Amniotic stem cell (primary cell): ENCODE measurements at regions not wholly inside any gene's neighbourhood (a gene's known extent, or its start where the extent isn't known, plus 50 kb on each side); places are given as distances from the start of the nearest gene placed in this dataset.

ENCODE experiments used
- DNase-seq: peaks from one replicate; lab custom pipeline; 2025; lab: John Stamatoyannopoulos, UW

DNA sequence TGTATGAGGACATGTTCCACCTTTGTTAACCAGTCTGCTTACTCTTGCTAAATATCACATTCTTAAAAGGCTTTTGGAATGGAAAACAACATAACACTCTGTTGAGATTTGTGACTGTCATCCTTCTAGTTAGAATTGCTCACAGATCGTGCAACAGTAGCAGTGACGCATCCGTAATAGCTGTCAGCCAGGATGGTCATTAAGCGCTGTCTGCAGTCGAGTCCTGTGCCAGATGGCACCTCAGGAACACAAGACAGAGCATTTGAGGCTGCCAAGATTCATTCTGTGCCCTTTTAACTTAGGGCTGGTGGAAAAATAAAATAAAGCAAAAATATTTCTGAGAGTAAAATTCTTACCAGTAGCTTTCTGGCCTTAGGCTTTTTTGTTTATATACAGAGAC, 348.6 kb downstream of the ANKRD7 start:
- DNase-seq = no peak

DNA sequence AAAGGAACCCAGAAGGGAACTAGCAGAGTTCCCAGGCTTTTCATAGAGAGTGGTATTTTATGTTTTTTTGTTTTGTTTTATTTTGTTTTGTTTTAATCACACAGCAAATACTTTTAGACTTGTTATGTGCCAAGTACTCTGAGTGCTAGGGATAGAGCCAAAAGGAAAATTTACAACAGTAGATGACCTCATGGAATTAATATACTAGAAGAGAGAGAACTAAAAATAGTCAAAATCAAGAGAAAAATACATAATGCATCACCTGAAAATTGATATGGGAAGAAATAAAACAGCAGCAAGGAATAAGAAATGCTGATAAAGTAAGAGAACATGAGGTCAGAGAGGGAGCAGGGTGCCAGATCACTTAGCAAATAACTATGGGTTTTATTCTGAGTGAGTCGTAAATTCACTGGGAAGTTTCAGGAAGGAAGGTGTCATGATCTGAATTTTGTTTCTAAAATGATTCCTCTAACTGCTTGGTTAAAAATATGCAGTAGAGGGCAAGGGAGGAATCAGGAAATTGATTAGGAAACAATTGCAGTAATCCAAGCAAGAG, 351.0 kb downstream of the ANKRD7 start:
- DNase-seq = no peak

DNA sequence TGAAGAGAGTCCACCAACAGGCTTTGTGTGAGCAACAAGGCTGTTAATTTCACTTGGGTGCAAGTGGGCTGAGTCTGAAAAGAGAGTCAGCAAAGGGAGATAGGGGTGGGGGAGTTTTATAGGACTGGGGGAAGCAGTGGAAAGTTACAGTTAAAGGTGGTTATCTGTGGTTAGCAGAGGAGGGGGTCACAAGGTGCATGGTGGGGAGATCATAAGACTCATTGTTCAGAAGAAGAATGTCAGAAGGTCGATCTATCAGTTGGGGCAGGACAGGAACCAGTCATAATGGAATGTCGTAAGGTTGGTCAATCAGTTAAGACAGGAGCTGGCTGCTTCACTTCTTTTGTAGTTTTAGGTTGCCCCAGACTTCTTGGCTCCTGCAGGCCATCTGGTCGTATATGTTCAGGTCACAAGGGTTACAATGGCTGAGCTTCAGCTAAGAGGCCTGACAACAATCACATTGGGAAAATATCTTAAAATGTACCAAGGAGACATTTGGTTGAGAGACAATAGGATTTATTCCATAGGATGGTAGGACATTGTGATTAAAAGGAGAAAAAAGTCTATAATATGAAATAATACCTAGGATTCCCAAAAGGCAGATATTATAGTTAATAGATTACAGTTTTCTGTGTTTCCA, 356.4 kb downstream of the ANKRD7 start:
- no peak for DNase-seq

DNA sequence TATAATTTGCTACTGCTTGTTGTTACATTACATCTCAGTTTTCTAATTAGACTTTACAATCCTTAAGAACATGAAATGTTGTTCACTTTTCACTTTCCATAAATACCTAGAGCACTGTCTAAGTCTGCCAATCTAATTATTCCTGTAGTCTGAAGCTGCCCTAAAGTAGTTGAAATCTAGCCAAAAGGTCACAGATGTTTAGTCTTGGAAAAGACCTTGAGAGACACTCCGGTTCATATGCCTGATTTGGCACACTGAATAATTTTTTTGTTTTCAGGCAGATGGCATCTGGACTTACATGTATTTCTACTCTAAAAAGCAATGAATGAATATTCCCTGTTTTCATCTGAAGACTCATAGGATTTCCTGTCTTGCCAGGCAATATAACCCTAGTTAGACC, 359.1 kb downstream of the ANKRD7 start:
- DNase-seq = no peak

DNA sequence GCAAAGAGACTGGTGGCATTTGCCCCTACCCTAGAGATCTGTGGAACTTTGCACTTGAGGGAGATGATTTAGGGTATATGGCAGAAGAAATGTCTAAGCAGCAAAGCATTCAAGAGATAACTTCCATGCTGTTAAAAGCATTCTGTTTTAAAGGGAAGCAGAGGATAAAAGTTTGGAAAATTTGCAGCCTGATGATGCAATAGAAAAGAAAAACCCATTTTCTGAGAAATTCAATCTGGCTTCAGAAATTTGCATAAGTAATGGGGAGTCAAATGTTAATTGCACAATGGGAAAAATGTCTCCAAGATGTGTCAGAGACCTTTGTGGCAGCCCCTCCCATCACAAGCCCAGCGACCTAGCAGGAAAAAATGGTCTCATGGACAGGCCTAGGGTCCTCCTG, 361.7 kb downstream of the ANKRD7 start:
- DNase-seq = no peak

DNA sequence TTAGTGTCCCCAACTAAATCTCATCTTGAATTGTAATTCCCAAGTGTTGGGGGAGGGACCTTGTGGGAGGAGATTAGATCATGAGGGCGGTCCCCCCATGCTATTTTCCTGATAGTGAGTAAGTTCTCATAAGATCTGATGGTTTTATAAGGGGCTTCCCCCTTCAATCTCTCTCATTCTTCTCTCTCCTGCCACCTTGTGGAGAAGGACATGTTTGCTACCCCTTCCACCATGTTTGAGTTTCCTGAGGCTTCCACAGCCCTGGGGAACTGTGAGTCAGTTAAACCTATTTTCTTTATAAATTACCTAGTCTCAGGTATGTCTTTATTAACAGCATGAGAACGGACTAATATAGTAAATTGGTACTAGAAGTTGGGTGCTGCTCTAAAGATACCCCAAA, 365.6 kb downstream of the ANKRD7 start:
- DNase-seq = no peak

DNA sequence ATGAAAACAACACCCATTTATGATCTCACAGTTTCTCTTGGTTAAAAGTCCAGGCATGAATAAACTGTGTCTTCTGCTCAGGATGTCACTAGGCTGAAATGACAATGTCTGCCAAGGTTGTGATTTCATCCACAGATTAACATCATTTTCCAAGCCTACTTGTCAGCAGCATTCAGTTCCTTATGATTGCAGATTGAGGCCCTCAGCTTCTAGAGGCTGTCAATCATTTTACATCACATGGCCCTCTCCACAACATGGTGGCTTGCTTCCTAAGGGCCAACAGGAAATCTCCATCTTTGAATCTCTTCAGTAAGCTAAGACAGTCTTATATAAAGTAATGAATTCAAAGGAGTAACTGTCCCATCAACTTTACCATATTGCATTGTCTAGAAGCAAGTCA, 377.6 kb downstream of the ANKRD7 start:
- DNase-seq = no peak

DNA sequence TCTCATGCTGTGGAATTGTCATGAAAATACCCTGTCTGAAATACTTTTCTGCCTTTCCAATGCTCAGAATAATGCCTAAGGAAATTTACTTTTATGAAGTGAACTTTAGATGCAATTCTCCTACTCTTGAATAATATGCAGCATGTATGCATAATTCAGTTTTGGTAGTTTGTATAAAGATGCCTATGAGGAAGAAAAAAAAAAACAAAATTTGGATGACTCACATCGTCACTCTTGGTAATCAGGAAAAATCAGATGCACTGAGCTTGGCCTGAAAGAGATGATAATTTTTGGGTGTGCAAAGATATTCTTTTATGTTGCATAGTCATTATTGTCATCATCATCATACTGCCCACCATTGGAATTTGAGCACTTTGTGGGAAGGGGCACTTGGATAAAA, 382.1 kb downstream of the ANKRD7 start:
- no peak for DNase-seq

DNA sequence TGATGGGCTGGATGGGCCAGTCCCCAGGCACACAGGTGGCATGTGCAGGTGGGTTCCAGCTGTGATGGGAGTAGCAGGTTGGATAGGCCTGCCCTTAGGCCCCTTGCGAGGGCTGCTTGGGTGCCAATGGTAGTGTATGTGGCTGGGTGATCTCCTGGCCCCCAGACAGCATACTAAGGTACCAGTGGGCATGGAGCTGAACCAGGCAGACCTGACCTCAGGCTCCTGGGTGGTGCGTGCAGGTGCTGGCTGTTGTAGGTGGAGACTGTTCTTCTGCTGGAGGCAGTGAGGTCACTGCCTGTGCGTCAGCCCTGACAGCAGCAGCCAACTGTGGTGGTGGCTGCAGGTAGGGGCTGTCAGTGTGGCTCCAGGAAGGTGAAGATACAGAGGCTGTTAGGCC, 384.7 kb downstream of the ANKRD7 start:
- DNase-seq = no peak

DNA sequence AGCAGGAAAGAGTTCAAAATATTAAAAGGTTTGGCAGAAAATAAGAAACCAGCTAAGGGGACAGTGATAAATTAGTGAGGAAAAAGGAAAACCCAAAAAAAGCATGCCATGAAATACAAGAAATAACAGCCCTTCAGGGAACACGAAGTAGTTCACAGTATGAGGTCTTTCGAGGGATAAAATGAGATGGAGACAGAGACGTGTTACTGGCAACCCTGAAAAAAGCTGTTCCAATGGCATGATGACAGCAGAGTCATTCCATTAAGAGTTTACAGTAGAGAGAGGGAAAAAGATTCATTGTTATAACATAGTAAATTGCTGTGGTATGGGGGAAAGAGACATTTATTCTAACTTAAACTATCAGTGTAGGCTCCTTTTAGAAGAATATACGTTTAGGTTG, 391.2 kb downstream of the ANKRD7 start:
- no peak for DNase-seq

DNA sequence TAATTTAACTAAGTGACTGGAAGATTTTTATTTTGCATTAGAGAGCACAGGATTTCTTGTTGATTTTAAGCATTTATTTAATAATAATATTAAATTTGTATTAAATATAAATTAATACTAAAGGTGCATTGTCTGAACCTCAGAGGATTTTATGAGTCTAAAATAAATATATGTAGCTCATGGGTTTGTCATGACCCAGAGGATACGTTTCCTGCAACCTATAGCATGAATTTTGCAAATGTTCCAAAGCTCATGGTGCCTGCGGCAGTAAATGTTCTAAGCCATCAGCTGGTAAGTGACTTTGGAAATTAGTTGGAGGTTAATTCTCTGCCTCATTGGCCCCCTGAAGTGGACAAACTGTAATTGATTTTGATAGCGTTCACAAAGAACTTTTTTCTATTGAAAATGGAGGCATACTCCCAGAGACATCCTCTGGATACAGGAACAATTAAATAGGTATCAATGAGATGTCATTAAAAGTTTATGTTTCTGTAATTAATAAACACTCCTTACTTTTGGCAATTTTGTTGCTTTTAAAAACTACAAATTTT, 397.4 kb downstream of the ANKRD7 start:
- no peak for DNase-seq

DNA sequence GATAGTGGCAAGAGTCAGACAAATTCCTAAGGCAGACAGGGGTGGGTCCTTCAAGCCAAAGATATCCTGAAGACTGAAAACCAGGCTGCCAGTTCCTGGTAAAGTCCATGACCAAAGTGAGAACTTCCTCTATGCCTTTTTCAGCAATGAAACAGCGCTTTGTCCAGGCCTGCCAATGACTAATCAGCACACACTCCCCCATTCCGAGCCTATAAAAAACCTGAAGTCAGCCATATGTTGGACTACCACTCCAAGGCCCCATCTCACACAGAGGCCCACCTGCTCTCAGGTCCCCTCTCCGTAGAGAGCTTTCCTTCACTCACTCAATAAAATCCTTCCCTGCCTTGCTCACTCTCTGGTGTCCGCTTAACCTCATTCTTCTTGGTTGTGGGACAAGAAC, 402.2 kb downstream of the ANKRD7 start:
- no peak for DNase-seq

DNA sequence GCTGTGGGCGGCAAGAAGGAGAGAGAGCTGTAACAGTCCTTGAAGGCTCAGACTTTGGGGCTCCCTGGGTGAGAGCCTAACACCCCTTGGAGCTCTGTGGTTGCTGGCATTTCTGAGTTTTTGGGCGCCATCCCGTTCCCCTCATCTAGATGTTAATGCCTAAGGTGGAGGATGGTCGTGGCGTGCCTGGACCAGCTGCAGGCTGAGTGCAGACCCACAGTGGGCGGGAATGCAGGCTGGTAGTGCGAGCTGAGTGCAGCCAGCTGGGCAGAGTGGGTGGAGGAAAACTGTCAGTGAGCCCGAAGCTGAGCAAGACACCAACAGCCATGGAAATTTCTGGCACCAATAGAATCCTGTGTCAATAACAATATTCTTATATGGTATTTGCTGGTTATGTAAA, 403.0 kb downstream of the ANKRD7 start:
- DNase-seq = no peak

DNA sequence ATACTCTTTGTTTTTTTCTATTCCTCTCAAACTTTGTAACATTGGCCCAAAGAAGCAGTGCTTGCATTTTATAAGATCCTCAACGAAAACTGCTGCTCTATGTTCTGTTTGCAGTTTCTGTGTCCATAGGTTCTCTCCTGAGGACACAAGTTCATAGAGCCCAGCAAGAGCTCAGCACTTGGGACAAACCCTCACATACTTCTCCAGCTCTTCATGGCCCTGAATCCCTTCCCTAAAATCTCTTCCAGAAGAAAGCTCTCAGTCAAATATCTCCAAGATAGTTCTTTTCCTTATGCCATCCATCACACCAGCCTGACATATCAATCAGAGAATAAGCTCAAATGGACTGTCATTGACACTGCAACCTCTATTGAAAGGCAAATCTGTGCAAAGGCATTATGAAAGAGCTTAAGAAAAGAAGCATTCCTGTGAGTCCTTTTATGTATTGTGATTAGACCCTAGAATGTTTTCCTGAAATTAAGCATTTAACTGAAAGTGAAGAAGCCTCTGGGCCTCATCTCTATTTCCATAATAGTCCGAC, 405.5 kb downstream of the ANKRD7 start:
- DNase-seq = no peak

DNA sequence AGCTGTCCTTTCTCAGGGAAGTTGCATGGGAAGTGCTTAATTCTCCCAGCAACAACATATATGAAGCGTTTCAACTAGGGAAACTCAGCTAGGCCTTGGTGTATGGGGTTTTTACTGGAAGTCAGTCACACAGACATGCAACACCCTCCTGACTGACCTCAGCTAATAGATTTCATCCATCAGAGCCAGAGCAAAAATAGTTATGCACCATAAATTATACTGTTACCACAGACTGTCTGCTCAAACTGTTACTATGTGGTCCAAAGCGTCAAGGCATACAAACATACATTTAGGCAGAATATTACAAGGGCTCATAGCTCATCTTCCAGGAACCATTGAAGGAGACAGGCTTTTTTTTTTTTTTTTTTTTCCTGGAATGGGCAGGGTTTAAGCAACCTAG, 417.9 kb downstream of the ANKRD7 start:
- no peak for DNase-seq

DNA sequence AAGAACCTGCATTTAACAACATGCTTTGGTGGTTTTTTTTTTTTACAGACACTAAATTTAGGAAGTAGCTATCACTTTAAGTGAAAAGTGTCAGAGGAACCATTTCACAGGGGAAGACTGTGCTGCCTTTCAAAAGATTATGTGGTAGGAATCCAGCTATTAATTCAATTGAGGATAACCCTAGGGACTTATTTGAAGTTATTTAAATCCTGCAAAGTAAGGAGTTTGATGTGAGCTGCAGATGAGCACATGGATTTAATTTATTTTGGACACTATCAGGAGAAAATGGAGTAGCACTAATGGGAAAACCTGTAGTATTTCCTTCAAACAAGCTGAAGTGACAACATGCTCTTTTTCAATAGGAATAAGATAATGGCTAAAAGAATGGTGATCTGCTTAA, 419.8 kb downstream of the ANKRD7 start:
- DNase-seq = no peak

DNA sequence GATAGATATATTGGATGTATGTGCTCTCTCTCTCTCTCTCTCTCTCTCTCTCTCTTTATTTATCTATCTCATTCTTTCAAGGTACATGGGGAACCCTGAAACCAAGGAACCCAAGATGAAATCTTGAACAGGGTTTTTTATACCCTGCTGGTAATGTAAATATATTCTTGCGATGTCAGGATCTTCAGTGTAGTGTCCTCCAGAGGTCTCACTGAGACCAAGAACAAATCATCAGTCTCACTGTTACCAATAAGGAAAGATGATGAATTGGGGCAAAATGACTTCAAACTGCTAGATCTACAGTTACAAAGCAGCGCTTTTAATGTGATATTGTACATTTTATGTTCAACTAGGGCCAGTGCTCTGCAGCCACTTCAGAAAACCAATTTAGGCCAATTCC, 423.5 kb downstream of the ANKRD7 start:
- DNase-seq = no peak

DNA sequence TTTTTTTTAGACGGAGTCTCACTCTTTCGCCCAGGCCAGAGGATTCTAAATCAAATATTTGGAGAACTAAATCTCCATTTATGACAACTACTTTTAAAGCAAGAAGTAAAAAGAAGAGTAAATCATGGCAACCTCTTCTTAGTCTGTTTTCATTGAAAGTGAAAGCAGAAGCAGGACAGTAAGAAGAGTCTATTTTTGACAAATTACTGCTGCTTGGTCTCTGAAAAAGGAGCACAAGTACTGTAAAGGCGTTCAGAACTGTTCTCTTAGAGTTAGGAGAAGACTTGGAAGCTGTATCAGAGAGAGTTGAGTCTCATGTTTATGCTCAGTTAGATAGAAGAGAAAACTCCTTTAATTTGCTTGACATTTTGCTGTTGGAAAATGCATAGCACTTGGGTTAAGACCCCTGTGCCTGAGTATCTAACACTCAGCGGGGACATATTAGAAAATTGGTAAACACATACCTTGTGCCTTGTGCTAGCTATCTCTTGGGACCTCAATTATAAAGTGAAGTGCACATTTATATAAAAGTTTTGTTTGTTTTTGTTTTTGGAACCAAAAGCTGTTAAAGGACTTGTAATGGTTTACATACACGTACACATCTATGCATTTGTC, 433.0 kb downstream of the ANKRD7 start:
- no peak for DNase-seq

DNA sequence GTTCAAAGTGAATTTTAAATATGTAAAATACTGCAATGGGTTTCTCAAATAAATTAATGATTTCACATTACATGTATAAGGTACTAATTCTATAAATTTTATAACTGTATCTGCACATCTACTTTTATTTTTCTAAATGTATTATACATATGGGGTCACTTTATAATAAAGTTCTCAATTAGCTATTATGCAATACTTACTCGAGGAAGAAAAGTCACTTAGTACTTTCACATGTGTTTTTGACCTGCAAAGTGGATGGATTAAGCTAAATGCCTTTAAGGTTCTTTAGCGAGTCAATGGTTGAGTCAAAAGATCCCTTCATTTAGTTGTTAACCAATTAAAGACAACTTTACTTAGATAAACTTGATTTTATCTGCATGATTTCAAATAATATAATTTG, 437.8 kb downstream of the ANKRD7 start:
- no peak for DNase-seq

DNA sequence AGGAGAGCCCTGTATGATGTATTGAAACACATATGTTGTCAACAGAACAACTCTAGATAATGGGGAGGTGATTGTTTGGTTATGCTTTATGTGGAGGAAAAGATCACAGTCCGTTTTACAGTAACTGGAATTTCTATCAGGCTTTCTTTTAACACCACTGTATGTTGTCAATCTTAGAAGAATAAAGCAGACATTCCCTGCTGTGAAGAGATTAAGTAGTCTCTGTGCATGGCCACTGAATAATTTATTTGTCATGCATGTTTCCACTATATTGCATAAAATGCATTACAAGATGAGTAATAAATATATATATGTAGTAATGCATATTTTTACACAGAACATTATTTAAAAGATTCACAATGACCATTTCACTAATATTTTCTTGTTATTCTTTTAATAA, 440.0 kb downstream of the ANKRD7 start:
- no peak for DNase-seq

DNA sequence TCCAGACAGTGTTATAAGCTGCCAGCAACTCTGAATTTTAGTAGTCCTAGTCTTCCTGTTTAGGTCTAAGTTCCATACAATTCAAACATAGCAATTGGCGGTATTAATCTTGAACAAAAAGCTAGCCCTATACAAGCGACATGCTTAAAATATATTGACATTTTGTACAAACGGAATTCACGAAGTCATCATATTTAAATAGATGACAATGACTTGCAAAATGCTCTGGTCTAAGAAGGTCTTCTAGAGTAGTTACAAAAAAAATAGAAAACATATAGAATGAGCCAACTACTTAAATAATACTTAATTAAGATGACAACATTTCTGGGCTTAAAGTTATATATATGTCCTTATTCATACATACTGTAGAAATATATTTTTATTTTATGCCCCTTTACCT, 446.6 kb downstream of the ANKRD7 start:
- no peak for DNase-seq

DNA sequence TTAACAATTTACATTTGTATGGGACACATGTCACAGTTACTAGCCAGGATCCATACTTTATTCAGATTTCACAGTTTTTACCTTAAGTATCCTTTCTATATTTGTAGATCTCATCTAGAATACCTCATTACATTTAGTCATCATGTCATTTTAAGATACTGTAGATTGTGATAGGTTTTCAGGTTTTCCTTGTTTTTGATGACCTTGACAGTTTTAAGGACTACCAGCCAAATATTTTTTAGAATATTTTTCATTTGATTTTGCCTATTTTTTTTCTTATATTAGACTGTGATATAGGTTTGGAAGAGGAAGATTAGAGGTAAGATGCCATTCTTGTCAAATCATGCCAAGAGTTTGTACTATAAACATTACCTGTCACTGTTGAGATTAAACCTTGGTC, 460.3 kb downstream of the ANKRD7 start:
- no peak for DNase-seq

DNA sequence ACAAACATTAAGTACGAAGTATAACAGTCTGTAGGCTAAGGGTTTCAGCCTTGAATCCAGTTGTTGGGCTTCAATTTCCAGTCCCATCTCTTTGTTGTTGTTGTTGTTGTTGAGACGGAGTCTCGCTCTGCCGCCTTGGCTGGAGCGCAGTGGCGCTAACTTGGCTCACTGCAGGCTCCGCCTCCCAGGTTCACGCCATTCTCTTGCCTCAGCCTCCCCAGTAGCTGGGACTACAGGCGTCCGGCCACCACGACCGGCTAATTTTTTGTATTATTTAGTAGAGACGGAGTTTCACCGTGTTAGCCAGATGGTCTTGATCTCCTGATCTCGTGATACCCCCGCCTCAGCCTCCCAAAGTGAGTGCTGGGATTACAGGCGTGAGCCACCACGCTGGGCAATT, 464.9 kb downstream of the ANKRD7 start:
- no peak for DNase-seq

DNA sequence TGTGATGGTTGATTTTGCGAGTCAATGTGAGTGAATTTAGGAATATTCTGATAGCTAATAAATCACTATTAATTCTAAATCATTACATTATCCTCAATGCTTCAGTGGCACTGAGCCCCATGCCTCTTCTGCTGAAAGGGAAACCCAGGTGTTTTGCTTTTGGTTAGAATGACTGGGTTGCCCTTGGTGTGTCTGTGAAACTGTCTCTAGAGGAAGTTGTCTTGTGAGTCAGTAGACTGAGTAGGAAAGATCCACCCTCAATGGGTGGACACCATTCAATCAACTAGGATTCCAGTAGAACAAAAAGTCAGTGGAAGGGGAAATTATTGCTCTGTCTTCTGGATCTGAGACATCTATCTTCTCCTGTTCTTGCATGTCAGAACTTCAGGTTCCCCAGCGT, 472.4 kb downstream of the ANKRD7 start:
- DNase-seq = no peak
